ENCODE measurements at regions not wholly inside any gene's neighbourhood (a gene's known extent, or its start where the extent isn't known, plus 50 kb on each side); places are given as distances from the start of the nearest gene placed in this dataset.
A peak's percentile ranks its signal among the peaks of the same experiment; 100 is the strongest.

GRCh38 chr15:85289677-85290365 is 90.6 kb upstream of the AKAP13 start:
- TF ChIP-seq CTCF (conservative IDR thresholded peaks at IDR 0.05) (peak; percentile 83), ZFX (IDR thresholded peaks at IDR 0.05) (no peak)

Data from C4-2B (cell line).